Endodermal cell (in vitro differentiated cells): ENCODE measurements at regions not wholly inside any gene's neighbourhood (a gene's known extent, or its start where the extent isn't known, plus 50 kb on each side); places are given as distances from the start of the nearest gene placed in this dataset.
"Not testable (repeated sequence)": the region's sequence is repeated elsewhere in the genome, so short reads cannot be mapped to it uniquely, and the experiment has no call there.

Experiments used
- DNase-seq: peaks from one replicate; pipeline ENCODE4 v3.0.0-alpha.2; 2017
- H3K27ac ChIP-seq: 2 replicates; pipeline ENCODE4 v1.5.1; 2013; ENCODE audit warnings: mild to moderate bottlenecking, low read depth, low read length, moderate library complexity
- H3K27me3 ChIP-seq: 2 replicates; pipeline ENCODE4 v1.6.1; 2013; ENCODE audit warnings: mild to moderate bottlenecking, low read length, moderate library complexity; ENCODE audit not compliant: insufficient read depth, control insufficient read depth, poor library complexity, severe bottlenecking
- H3K36me3 ChIP-seq: 2 replicates; pipeline ENCODE4 v1.7.0; 2013; ENCODE audit warnings: mild to moderate bottlenecking, low read length, moderate library complexity; ENCODE audit not compliant: control insufficient read depth, insufficient read depth
- H3K4me1 ChIP-seq: one replicate; pipeline ENCODE4 v1.7.0; 2013; ENCODE audit warnings: low read length; ENCODE audit not compliant: control insufficient read depth, insufficient read depth
- H3K4me3 ChIP-seq: 2 replicates; pipeline ENCODE4 v1.5.1; 2013; ENCODE audit warnings: mild to moderate bottlenecking, low read length, moderate library complexity
- H3K9ac ChIP-seq: 2 replicates; pipeline ENCODE4 v1.6.1; 2013; ENCODE audit warnings: mild to moderate bottlenecking, low read length, moderate library complexity; ENCODE audit not compliant: poor library complexity, severe bottlenecking; ENCODE audit errors: extremely low read depth
- H3K9me3 ChIP-seq: 2 replicates; pipeline ENCODE4 v1.6.1; 2013; ENCODE audit warnings: mild to moderate bottlenecking, low read length, moderate library complexity; ENCODE audit not compliant: control insufficient read depth
- H3K27ac Mint-ChIP-seq: 2 replicates; pipeline ENCODE4 v1.8.0; 2020; ENCODE audit warnings: mixed read lengths
- H3K27me3 Mint-ChIP-seq: 2 replicates; pipeline ENCODE4 v1.8.0; 2021; ENCODE audit warnings: mild to moderate bottlenecking, mixed read lengths; ENCODE audit not compliant: insufficient read depth
- H3K36me3 Mint-ChIP-seq: 2 replicates; pipeline ENCODE4 v1.8.0; 2020; ENCODE audit warnings: low read depth, mixed read lengths
- H3K4me1 Mint-ChIP-seq: 2 replicates; pipeline ENCODE4 v1.8.0; 2020; ENCODE audit warnings: mixed read lengths
- H3K4me3 Mint-ChIP-seq: 2 replicates; pipeline ENCODE4 v1.8.0; 2020; ENCODE audit warnings: mild to moderate bottlenecking, moderate library complexity, mixed read lengths
- H3K9me3 Mint-ChIP-seq: 2 replicates; pipeline ENCODE4 v1.8.0; 2020; ENCODE audit warnings: mild to moderate bottlenecking, mixed read lengths
- CTCF ChIP-seq: fragments of 200-600 bp; sonication (generic); conservative IDR thresholded peaks from 2 replicates; pipeline ENCODE4 v1.5.0; 2021; ENCODE audit warnings: antibody characterized with exemption, mild to moderate bottlenecking
- WGBS, 2 experiments: methylation state at CpG; one replicate each; pipeline versions ENCODE4 v1.1.5 to v1.1.7; 2013; ENCODE audit warnings: missing lambda C conversion rate in 2 of 2, mixed read lengths in 1 of 2; ENCODE audit not compliant: insufficient coverage in 1 of 2, insufficient read length in 1 of 2; 5-methylcytosine and 5-hydroxymethylcytosine counted together

GRCh38 chr22:44570476-44571445 lies 72.7 kb upstream of the RTL6 start:
- Mint-ChIP-seq H3K4me3 (no peak overlapping the region), H3K27me3 (peaks cover 14% of the 10 kb centered on the region), H3K27ac (no peak overlapping the region), H3K36me3 (no peaks in the 10 kb centered on the region), H3K9me3 (peaks cover 7% of the 10 kb centered on the region), H3K4me1 (no peaks in the 10 kb centered on the region)
- no peaks in the 10 kb centered on the region for H3K4me1 ChIP-seq
- no peak for TF ChIP-seq CTCF
- 83 to 88% methylated on average over 13 to 18 of the region's 18 CpGs for WGBS, 2 experiments
- H3K9me3 ChIP-seq, result peaks cover under 1% of the 10 kb centered on the region
- H3K4me3 ChIP-seq, result no peak overlapping the region
- H3K36me3 ChIP-seq, result no peaks in the 10 kb centered on the region
- H3K27ac ChIP-seq, result no peak overlapping the region
- no peaks in the 10 kb centered on the region for H3K27me3 ChIP-seq
- H3K9ac ChIP-seq, result no peak overlapping the region
- DNase-seq, result no peak

- no peak overlapping the region for H3K27ac ChIP-seq
- peaks cover 5% of the 10 kb centered on the region for H3K9me3 ChIP-seq
- peaks cover 10% of the 10 kb centered on the region for H3K9me3 Mint-ChIP-seq
- H3K27me3 Mint-ChIP-seq, result peaks cover 11% of the 10 kb centered on the region
- no peak for DNase-seq
- no peak overlapping the region for H3K4me3 Mint-ChIP-seq
- H3K36me3 ChIP-seq, result no peaks in the 10 kb centered on the region
- H3K36me3 Mint-ChIP-seq, result no peaks in the 10 kb centered on the region
- no peak overlapping the region for H3K4me3 ChIP-seq
- no peak overlapping the region for H3K9ac ChIP-seq
- no peaks in the 10 kb centered on the region for H3K4me1 Mint-ChIP-seq
- H3K4me1 ChIP-seq, result no peaks in the 10 kb centered on the region
- WGBS, 2 experiments, result 89 to 94% methylated on average over 6 to 9 of the region's 9 CpGs
- H3K27me3 ChIP-seq, result no peaks in the 10 kb centered on the region
- H3K27ac Mint-ChIP-seq, result no peak overlapping the region
- no peak for TF ChIP-seq CTCF
Measured at GRCh38 chr22:44569561-44569991, 71.5 kb upstream of the RTL6 start.

- peak; percentile 79 for TF ChIP-seq CTCF
- no peak overlapping the region for H3K27ac Mint-ChIP-seq
- no peaks in the 10 kb centered on the region for H3K36me3 Mint-ChIP-seq
- H3K4me3 ChIP-seq, result no peak overlapping the region
- H3K27ac ChIP-seq, result no peak overlapping the region
- H3K9me3 ChIP-seq, result peaks cover 5% of the 10 kb centered on the region
- H3K9me3 Mint-ChIP-seq, result peaks cover 22% of the 10 kb centered on the region
- no peak overlapping the region for H3K9ac ChIP-seq
- H3K27me3 ChIP-seq, result no peaks in the 10 kb centered on the region
- DNase-seq, result peak; percentile 85
- WGBS, 2 experiments, result 63 to 69% methylated on average over 3 to 8 of the region's 8 CpGs
- H3K27me3 Mint-ChIP-seq, result peaks cover 9% of the 10 kb centered on the region
- no peak overlapping the region for H3K4me3 Mint-ChIP-seq
- no peaks in the 10 kb centered on the region for H3K4me1 Mint-ChIP-seq
- H3K4me1 ChIP-seq, result no peaks in the 10 kb centered on the region
- H3K36me3 ChIP-seq, result no peaks in the 10 kb centered on the region
Measured at GRCh38 chr22:44567846-44568493, 69.9 kb upstream of the RTL6 start.

GRCh38 chr22:44567378-44567841 lies 69.4 kb upstream of the RTL6 start:
- not testable (repeated sequence) for H3K4me1 ChIP-seq, H3K27me3 Mint-ChIP-seq, H3K27ac ChIP-seq, H3K4me3 ChIP-seq, H3K4me3 Mint-ChIP-seq, H3K36me3 ChIP-seq, H3K9ac ChIP-seq, H3K9me3 ChIP-seq, H3K27me3 ChIP-seq, H3K36me3 Mint-ChIP-seq, H3K4me1 Mint-ChIP-seq, H3K27ac Mint-ChIP-seq, DNase-seq
- peaks cover 22% of the 10 kb centered on the region for H3K9me3 Mint-ChIP-seq
- WGBS, 2 experiments, result 92 to 93% methylated on average over 8 of the region's 8 CpGs
